Neural cell (in vitro differentiated cells): ENCODE measurements at regions not wholly inside any gene's neighbourhood (a gene's known extent, or its start where the extent isn't known, plus 50 kb on each side); places are given as distances from the start of the nearest gene placed in this dataset.

ENCODE experiments used
- EP300 ChIP-seq: fragments of 450-650 bp; conservative IDR thresholded peaks from 2 replicates; pipeline ENCODE4 v1.6.1; 2014; ENCODE audit warnings: antibody characterized with exemption, mild to moderate bottlenecking, moderate library complexity; ENCODE audit not compliant: poor library complexity, severe bottlenecking
- EZH2 ChIP-seq: fragments of 200-600, 300-800 bp; shearing (Covaris generic), sonication (generic); IDR thresholded peaks from 2 replicates; pipeline ENCODE4 v1.6.1; 2014; ENCODE audit warnings: antibody characterized with exemption, low read length, borderline replicate concordance, mild to moderate bottlenecking; ENCODE audit not compliant: insufficient read depth, poor library complexity, severe bottlenecking
- POLR2AphosphoS5 ChIP-seq: IDR thresholded peaks from 2 replicates; pipeline ENCODE4 v1.6.1; 2012
- SMC3 ChIP-seq: fragments of 450-650 bp; conservative IDR thresholded peaks from 2 replicates; pipeline ENCODE4 v1.6.1; 2014; ENCODE audit warnings: antibody characterized with exemption, mild to moderate bottlenecking, moderate library complexity; ENCODE audit not compliant: poor library complexity
- TAF1 ChIP-seq: IDR thresholded peaks from 2 replicates; pipeline ENCODE4 v1.6.1; 2012; ENCODE audit warnings: low read depth
- TF ChIP-seq, protein P1 (sequence below): fragments of 450-650 bp; IDR thresholded peaks from 2 replicates; pipeline ENCODE4 v1.5.1; 2014; ENCODE audit warnings: antibody characterized with exemption, mild to moderate bottlenecking, moderate library complexity; ENCODE audit not compliant: poor library complexity, severe bottlenecking
- TF ChIP-seq, protein P2 (sequence below): IDR thresholded peaks from 2 replicates; pipeline ENCODE4 v1.6.1; 2012; ENCODE audit warnings: borderline replicate concordance

DNA sequence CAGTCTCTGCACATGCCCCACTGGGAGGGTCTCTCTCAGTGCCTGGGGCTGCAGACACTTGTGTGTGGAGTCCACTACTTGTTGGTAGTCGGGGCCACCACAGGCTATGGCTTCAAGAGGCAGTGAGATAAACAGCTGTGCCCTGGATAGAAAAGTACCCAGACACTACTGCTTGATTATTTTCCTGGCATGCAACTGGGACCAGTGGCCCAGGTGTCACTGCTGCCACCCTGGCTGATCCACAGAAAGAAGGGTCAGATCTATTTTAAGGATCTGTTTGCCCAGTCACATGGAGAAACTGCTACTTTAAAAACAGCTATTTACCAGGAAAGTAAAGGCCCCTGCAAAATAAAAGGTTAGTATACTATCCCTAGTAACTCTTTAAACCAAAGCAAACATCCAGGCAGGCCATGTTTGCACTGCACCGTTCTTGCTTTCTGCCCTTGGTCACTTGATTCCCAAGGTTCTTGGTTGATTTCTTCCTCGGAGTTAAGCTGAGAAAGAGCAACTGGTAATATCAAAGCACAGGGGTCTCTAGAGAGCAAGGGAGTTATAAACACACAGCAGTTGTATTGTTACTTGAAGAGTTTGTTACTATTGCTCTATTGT lies 99.9 kb downstream of the GLUL start:
- TF ChIP-seq, protein P1, sequence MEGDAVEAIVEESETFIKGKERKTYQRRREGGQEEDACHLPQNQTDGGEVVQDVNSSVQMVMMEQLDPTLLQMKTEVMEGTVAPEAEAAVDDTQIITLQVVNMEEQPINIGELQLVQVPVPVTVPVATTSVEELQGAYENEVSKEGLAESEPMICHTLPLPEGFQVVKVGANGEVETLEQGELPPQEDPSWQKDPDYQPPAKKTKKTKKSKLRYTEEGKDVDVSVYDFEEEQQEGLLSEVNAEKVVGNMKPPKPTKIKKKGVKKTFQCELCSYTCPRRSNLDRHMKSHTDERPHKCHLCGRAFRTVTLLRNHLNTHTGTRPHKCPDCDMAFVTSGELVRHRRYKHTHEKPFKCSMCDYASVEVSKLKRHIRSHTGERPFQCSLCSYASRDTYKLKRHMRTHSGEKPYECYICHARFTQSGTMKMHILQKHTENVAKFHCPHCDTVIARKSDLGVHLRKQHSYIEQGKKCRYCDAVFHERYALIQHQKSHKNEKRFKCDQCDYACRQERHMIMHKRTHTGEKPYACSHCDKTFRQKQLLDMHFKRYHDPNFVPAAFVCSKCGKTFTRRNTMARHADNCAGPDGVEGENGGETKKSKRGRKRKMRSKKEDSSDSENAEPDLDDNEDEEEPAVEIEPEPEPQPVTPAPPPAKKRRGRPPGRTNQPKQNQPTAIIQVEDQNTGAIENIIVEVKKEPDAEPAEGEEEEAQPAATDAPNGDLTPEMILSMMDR, result no peak
- TF ChIP-seq EZH2, result no peak
- TF ChIP-seq POLR2AphosphoS5, result no peak
- no peak for TF ChIP-seq SMC3
- TF ChIP-seq TAF1, result no peak
- no peak for TF ChIP-seq EP300
- TF ChIP-seq, protein P2, sequence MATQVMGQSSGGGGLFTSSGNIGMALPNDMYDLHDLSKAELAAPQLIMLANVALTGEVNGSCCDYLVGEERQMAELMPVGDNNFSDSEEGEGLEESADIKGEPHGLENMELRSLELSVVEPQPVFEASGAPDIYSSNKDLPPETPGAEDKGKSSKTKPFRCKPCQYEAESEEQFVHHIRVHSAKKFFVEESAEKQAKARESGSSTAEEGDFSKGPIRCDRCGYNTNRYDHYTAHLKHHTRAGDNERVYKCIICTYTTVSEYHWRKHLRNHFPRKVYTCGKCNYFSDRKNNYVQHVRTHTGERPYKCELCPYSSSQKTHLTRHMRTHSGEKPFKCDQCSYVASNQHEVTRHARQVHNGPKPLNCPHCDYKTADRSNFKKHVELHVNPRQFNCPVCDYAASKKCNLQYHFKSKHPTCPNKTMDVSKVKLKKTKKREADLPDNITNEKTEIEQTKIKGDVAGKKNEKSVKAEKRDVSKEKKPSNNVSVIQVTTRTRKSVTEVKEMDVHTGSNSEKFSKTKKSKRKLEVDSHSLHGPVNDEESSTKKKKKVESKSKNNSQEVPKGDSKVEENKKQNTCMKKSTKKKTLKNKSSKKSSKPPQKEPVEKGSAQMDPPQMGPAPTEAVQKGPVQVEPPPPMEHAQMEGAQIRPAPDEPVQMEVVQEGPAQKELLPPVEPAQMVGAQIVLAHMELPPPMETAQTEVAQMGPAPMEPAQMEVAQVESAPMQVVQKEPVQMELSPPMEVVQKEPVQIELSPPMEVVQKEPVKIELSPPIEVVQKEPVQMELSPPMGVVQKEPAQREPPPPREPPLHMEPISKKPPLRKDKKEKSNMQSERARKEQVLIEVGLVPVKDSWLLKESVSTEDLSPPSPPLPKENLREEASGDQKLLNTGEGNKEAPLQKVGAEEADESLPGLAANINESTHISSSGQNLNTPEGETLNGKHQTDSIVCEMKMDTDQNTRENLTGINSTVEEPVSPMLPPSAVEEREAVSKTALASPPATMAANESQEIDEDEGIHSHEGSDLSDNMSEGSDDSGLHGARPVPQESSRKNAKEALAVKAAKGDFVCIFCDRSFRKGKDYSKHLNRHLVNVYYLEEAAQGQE, result no peak
